ENCODE measurements at regions not wholly inside any gene's neighbourhood (a gene's known extent, or its start where the extent isn't known, plus 50 kb on each side); places are given as distances from the start of the nearest gene placed in this dataset.
A peak's percentile ranks its signal among the peaks of the same experiment; 100 is the strongest.

GRCh38 chr12:92089559-92089958, 56.1 kb downstream of the BTG1 start:
- no peak for DNase-seq

DNA sequence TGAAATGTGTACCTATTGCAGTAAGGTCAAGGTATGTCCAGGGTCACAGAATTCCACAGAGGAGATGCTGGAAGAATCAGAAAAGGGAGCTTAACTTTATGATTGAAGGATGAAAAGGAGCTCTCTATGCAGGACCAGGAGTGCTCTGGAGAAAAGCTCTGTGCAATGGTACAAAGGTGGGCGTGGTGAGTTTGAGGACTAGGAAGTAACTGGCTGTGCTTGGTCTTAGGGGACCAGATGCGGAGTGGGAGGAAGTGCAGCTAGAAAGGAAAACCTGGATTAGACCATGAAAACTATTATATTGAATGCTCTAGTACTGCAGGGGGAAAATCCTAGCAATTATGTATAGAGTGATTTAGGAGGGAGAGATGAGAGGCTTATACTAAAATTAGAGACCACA, 56.8 kb downstream of the BTG1 start:
- no peak for DNase-seq

GRCh38 chr12:92085736-92086040, 60.0 kb downstream of the BTG1 start:
- DNase-seq, result no peak

GRCh38 chr12:92085040-92085735, 60.5 kb downstream of the BTG1 start:
- DNase-seq, result no peak

- no peak for DNase-seq
These were observed 64.7 kb downstream of the BTG1 start for GRCh38 chr12:92080911-92081285.

GRCh38 chr12:92079054-92079385, 66.6 kb downstream of the BTG1 start:
- DNase-seq, result no peak

GRCh38 chr12:92078167-92079053, 67.2 kb downstream of the BTG1 start:
- peak; percentile 28 for DNase-seq

DNA sequence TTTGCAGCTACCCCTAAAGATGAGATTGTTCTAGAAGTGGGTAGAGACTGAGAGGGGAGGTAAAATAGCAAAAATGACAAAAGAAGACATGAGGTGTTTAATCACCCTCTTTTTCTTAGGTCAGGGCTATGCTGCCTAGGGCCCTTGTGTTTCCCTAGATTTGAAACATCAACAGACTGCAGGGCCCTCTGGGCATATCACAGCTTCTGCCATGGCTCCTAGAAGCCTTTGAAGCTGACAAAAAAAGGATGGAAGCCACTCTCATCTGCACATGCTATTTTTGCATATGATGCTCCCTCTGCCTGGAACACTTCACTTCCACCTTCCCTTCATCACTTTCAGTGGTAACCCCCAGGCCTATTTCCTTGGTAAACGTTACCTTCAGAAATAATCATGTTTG, 68.1 kb downstream of the BTG1 start:
- no peak for DNase-seq

- DNase-seq, result no peak
These were observed 69.5 kb downstream of the BTG1 start for GRCh38 chr12:92076101-92076500.

DNA sequence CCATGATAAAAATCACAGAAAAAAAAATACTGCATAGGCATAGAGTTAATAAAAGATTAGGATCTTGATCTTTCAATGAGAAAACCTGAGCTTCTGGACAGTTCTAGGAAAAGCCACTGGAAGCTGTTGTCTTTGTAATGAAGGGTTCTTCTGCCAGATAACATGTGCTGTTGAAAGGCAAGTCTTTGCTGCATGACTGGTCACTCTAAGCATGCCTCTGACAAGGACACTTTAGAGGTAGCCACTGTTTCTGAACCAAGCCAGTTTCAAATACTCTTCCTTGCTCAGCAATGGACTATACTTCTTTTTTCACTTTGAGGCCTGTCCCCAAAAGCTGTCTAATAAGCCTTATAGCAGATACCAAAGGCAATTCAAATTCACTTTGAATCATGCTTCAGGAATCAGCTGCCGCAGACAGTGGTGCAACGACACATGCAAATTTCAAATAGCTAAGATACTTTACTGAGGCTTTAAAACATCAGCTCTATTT, 70.2 kb downstream of the BTG1 start:
- no peak for DNase-seq

- no peak for DNase-seq
These were observed 70.8 kb downstream of the BTG1 start for GRCh38 chr12:92074889-92075288.

DNA sequence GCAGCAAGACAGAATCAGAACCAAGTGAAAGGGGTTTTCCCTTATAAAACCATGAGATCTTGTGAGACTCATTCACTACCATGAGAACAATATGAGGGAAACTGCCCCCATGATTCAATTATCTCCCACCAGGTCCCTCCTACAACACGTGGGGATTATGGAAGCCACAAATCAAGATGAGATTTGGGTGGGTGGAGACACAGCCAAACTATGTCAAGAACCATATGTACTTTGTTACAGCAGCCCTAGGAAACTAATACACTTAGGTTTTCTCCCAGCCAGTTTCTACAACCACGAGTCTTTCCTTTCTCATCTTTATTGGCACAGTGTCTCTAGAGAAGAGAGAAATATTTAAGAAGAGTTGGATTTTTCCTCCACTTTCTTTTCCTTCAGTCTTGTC, 72.6 kb downstream of the BTG1 start:
- DNase-seq, result no peak

DNA sequence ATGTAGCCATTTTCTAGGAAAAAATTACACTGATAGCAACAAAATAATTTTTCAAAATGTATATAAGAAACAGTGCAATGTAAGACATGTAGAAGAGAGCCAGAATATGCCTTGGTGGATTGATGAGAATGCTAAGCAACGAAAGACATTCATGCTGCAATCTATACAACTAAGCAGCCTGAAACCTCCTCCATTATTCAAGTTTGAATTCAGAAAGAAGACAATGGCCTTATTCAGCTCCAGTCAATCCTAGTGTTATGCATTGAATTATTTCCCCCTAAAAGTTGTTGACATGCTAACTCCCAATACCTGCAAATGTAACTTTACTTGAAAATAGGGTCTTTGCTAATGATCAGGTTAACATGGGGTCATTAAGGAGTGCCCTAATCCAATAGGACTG, 73.5 kb downstream of the BTG1 start:
- no peak for DNase-seq

DNA sequence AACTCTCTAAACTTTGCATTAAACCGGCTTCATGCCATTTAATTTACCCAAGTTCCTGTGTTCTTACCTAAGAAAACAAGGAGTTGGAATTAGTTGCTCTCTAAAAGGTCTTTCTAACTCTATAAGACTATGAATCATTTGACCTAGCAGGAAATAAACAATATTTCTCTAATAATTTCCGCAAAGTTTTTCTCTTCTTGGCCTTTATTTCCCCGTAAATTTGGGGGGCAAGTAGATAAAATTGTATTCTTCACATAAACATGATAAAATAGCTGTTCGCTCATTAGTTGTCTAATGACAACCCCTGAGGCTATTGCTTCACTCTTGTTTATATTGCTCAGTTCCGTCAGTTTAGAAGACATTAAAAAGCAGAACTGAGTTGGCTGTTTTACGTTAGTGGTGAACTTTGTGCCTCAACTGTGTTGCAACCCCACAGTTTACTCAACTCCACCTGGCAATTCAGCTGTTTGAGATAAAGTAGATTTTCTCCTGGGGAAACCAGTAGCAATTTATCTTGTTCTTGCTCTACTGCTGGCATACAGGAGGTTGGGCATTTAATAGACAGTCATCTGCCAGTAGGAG, 74.7 kb downstream of the BTG1 start:
- no peak for DNase-seq

- no peak for DNase-seq
These were observed 75.4 kb downstream of the BTG1 start for GRCh38 chr12:92070054-92070863.

GRCh38 chr12:92068459-92068858, 77.2 kb downstream of the BTG1 start:
- no peak for DNase-seq

- peak; percentile 36 for DNase-seq
These were observed 80.0 kb downstream of the BTG1 start for GRCh38 chr12:92065639-92066038.

GRCh38 chr12:92065018-92065499, 80.6 kb downstream of the BTG1 start:
- peak; percentile 58 for DNase-seq

DNA sequence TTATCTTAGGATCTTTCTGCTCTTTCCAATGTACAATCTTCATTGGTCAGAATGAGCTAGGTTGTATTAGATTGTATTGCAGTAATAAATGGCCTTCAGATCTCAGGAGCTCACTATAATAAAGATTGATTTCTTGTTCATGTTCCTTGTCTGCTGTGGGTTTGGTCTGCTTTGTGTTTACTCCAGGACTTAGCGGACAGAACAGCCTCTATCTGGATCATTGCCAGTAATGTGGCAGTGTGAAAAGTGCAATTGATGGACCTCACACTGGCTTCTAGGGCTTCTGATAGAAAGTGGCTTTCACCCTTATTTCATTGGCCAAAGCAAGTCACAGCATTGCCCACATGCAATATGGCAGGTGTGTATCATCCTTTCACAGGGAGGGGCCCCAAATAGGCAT, 81.2 kb downstream of the BTG1 start:
- no peak for DNase-seq

GRCh38 chr12:92063641-92064040, 82.0 kb downstream of the BTG1 start:
- no peak for DNase-seq

- DNase-seq, result no peak
These were observed 82.8 kb downstream of the BTG1 start for GRCh38 chr12:92062539-92063493.

GRCh38 chr12:92061061-92061460, 84.6 kb downstream of the BTG1 start:
- DNase-seq, result no peak

Measured in activated CD4-positive, alpha-beta T cell treated with anti-CD3 and anti-CD28 coated beads, Interleukin-10, Interleukin-2, amounts not matched to agents 100 ng/mL and 50 ng/mL, durations not matched to agents 16 hours and 8 hours (primary cell).